Coronary artery (tissue), 2 donors: ENCODE measurements at regions not wholly inside any gene's neighbourhood (a gene's known extent, or its start where the extent isn't known, plus 50 kb on each side); places are given as distances from the start of the nearest gene placed in this dataset.

Experiments
- DNase-seq: peaks from one replicate; pipeline ENCODE4 v3.0.0-alpha.2; 2017; ENCODE audit warnings: low spot score
- H3K27ac ChIP-seq, 2 donors: fragments of 200-600 bp; sonication (generic); one replicate each; pipeline ENCODE4 v1.5.1; 2016 to 2019
- H3K4me3 ChIP-seq: fragments of 200-600 bp; sonication (generic); 2 replicates; pipeline ENCODE4 v1.5.1; 2016; ENCODE audit warnings: mild to moderate bottlenecking, moderate library complexity
- TF ChIP-seq, protein P1 (sequence below): fragments of 200-600 bp; sonication (generic); IDR thresholded peaks from one replicate; pipeline ENCODE4 v1.5.1; 2019; ENCODE audit warnings: antibody characterized with exemption

DNA sequence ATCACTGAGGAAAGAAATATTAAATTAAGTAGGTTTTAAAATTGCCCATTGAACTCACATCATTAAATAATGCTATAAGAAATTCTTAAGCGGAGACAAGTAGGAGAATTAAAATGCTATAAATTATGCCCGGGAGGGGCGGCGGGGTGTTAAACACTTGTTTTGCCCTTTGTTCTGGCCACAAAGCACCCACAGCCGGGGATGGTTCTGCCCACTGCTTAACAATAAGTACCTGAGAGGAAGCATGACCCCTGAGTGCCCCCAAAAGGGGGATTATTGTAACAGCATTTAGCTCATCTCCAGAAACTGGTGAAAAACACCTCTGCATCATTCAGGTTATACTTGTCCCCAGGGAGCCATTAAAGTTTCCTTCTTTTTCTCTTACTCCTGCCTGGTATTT lies 332.7 kb upstream of the POU3F3 start:
- Histone ChIP-seq H3K4me3 (no peak overlapping the region), H3K27ac (no peak overlapping the region)
- DNase-seq: no peak
- TF ChIP-seq, protein P1, sequence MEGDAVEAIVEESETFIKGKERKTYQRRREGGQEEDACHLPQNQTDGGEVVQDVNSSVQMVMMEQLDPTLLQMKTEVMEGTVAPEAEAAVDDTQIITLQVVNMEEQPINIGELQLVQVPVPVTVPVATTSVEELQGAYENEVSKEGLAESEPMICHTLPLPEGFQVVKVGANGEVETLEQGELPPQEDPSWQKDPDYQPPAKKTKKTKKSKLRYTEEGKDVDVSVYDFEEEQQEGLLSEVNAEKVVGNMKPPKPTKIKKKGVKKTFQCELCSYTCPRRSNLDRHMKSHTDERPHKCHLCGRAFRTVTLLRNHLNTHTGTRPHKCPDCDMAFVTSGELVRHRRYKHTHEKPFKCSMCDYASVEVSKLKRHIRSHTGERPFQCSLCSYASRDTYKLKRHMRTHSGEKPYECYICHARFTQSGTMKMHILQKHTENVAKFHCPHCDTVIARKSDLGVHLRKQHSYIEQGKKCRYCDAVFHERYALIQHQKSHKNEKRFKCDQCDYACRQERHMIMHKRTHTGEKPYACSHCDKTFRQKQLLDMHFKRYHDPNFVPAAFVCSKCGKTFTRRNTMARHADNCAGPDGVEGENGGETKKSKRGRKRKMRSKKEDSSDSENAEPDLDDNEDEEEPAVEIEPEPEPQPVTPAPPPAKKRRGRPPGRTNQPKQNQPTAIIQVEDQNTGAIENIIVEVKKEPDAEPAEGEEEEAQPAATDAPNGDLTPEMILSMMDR: no peak

- no peak overlapping the region for H3K4me3 ChIP-seq
- DNase-seq: no peak
- TF ChIP-seq, protein P1: no peak
- H3K27ac ChIP-seq: no peak overlapping the region
These were observed 330.0 kb upstream of the POU3F3 start for GRCh38 chr2:104523921-104524320.

GRCh38 chr2:104528101-104528500 lies 325.8 kb upstream of the POU3F3 start:
- H3K4me3 ChIP-seq: no peak overlapping the region
- no peak for DNase-seq
- H3K27ac ChIP-seq: peak overlapping the region; percentile 40
- TF ChIP-seq, protein P1: no peak

DNA sequence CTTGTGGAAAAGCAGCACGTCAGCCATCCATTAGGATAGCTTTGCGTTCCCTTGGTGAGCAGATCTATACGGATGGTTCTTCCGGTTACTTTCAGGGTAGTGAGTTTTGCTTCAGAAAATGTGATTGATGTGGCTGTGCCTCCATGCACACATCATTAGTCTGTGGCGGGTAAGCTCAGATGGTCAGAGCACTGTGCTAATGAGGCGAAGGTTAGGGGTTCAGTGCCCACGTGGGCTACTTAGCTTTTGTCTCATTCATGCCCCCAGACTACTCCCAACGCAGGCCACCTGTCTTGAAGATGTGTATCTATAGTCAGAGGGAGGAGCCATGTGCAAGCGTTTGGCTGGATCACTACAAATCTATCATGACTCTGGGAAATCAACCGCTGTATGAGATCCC lies 322.8 kb upstream of the POU3F3 start:
- DNase-seq: no peak
- TF ChIP-seq, protein P1: no peak

GRCh38 chr2:104537116-104537515 lies 316.8 kb upstream of the POU3F3 start:
- no peak overlapping the region for H3K27ac ChIP-seq
- TF ChIP-seq, protein P1: no peak
- no peak overlapping the region for H3K4me3 ChIP-seq
- DNase-seq: no peak

More for the DNA sequence above, 322.8 kb upstream of the POU3F3 start:
- no peak overlapping the region for H3K27ac ChIP-seq
- no peak overlapping the region for H3K4me3 ChIP-seq

- no peak for DNase-seq
- TF ChIP-seq, protein P1: no peak
- no peak overlapping the region for H3K4me3 ChIP-seq
- no peak overlapping the region for H3K27ac ChIP-seq
These were observed 315.8 kb upstream of the POU3F3 start for GRCh38 chr2:104538077-104538476.

- TF ChIP-seq, protein P1: no peak
- Histone ChIP-seq H3K4me3 (no peak overlapping the region), H3K27ac (no peak overlapping the region)
- DNase-seq: no peak
These were observed 314.3 kb upstream of the POU3F3 start for GRCh38 chr2:104539649-104540048.
